ENCODE measurements at regions not wholly inside any gene's neighbourhood (a gene's known extent, or its start where the extent isn't known, plus 50 kb on each side); places are given as distances from the start of the nearest gene placed in this dataset.

- TF ChIP-seq CTCF (IDR thresholded peaks at IDR 0.05): no peak
- no peak for TF ChIP-seq POLR2A (IDR thresholded peaks at IDR 0.05)
Measured at GRCh38 chr4:121554382-121554781, 142.4 kb downstream of the ANXA5 start.

Data from testis (tissue), 2 donors.